Kidney epithelial cell (primary cell): ENCODE measurements at regions not wholly inside any gene's neighbourhood (a gene's known extent, or its start where the extent isn't known, plus 50 kb on each side); places are given as distances from the start of the nearest gene placed in this dataset.

Source experiments
- DNase-seq: peaks from one replicate; pipeline ENCODE4 v3.0.0-alpha.2; 2010; ENCODE audit warnings: low read depth
- H3K27me3 ChIP-seq: 2 replicates; pipeline ENCODE4 v1.6.0; 2011; ENCODE audit warnings: low read length; ENCODE audit not compliant: control insufficient read depth, insufficient read depth
- H3K36me3 ChIP-seq: 2 replicates; pipeline ENCODE4 v1.5.1; 2011; ENCODE audit warnings: low read length; ENCODE audit not compliant: control insufficient read depth, insufficient read depth
- H3K4me3 ChIP-seq: 2 replicates; pipeline ENCODE4 v1.5.1; 2011; ENCODE audit warnings: low read depth, mild to moderate bottlenecking, control low read depth, low read length
- TF ChIP-seq, protein P1 (sequence below): IDR thresholded peaks from 2 replicates; pipeline ENCODE4 v1.5.1; 2011; ENCODE audit warnings: mild to moderate bottlenecking, moderate library complexity, low read length, control low read depth, inconsistent platforms; ENCODE audit not compliant: insufficient read depth, poor library complexity, severe bottlenecking

DNA sequence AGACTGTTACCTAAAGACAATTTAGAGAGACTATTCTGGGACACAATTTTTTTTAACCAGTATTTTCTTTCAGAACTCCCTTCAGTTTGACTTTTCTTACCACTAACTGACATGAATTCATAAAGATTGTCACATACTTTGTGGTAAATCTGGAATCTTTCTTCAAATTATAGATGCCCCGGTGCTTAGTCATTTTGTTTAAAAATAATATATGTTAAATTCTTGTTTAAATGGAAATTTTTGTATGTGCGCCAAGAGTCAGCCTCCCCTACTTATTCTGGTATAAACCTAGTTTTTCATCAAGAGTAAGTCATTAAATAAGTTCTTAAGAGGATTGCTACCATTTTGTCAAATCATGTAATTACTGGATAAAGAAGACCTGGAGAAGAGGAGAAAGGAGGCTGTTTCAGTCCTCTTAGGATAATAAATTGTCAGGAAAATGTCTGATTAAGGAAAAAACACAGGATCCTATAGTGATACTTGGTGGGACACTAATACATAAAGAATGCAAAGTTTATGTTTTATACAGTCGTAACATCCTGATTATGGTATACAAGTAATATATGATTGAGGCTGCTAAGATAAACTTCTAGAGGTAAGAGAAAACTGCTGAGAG lies 424.4 kb downstream of the PMP22 start:
- Histone ChIP-seq H3K27me3 (no peaks in the 10 kb centered on the region), H3K36me3 (no peaks in the 10 kb centered on the region), H3K4me3 (no peak overlapping the region)
- DNase-seq, result no peak
- TF ChIP-seq, protein P1, sequence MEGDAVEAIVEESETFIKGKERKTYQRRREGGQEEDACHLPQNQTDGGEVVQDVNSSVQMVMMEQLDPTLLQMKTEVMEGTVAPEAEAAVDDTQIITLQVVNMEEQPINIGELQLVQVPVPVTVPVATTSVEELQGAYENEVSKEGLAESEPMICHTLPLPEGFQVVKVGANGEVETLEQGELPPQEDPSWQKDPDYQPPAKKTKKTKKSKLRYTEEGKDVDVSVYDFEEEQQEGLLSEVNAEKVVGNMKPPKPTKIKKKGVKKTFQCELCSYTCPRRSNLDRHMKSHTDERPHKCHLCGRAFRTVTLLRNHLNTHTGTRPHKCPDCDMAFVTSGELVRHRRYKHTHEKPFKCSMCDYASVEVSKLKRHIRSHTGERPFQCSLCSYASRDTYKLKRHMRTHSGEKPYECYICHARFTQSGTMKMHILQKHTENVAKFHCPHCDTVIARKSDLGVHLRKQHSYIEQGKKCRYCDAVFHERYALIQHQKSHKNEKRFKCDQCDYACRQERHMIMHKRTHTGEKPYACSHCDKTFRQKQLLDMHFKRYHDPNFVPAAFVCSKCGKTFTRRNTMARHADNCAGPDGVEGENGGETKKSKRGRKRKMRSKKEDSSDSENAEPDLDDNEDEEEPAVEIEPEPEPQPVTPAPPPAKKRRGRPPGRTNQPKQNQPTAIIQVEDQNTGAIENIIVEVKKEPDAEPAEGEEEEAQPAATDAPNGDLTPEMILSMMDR, result no peak

DNA sequence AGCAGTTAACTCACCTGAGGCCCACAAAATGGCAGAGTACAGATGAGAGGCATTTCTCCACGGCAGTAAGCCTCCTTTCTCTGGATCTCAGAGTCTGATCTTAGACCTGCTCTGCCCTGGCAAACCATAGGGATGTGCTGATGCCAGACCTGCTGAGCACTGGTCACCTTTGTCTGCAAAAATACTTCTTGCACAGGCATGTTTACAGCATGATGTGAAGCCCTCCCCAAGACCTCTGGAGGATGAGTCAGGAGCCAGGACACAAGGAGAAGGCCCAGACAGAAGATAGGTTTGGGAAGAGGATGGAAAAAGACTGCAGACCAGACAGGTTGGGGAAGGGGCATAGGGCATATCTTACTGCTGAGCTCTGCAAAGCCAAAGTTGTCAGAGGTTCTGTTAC lies 426.6 kb downstream of the PMP22 start:
- no peak overlapping the region for H3K4me3 ChIP-seq
- H3K27me3 ChIP-seq, result no peaks in the 10 kb centered on the region
- TF ChIP-seq, protein P1, result no peak
- no peak for DNase-seq
- no peaks in the 10 kb centered on the region for H3K36me3 ChIP-seq

DNA sequence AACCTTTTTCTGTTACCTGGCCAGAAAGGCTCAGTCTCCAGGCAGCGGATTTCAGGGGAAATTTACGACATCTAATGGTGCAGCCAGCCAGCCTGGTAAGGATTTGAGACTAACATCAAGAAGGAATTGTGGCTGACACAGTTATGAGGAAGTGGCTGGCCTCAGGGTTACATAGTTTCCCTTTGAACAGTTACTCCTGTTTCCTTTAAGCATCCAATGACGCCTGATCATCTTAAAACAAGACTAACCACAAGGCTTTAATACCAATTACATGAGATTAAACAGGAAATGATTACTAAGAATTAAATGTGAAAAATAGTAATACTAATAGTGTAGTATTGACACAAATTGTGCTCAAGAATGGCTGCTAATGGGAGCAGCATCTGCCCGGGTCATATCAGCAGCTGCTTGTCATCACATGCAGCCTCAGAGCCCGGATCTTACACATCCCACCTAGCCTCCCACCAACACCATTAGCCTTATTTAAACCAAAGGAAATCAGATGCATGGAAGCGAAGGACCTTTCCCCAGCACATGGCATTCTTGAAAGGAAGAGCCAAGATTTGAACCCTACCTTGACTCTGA lies 431.8 kb downstream of the PMP22 start:
- TF ChIP-seq, protein P1, result no peak
- Histone ChIP-seq H3K36me3 (no peaks in the 10 kb centered on the region), H3K27me3 (no peaks in the 10 kb centered on the region), H3K4me3 (no peak overlapping the region)
- peak; percentile 12 for DNase-seq

DNA sequence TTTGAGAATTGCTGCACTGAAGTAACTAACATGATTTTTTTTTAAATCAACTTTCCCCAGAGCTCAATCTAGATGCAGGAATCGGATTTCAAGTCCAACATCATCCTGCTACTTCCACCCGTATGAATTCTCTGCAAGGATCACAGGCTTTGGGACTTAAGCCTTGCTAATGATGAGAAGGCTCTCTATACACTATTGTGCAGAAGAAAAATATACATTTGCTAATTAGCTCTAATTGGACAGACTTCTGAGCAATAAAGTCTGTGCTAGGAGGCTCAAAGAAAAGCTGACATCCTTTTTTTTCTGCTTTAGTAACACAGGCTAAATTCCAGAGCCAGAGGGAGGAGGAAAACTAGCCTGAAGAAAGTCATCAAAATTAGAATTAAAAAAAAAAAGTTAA lies 433.6 kb downstream of the PMP22 start:
- no peaks in the 10 kb centered on the region for H3K36me3 ChIP-seq
- no peak for DNase-seq
- no peak overlapping the region for H3K4me3 ChIP-seq
- no peaks in the 10 kb centered on the region for H3K27me3 ChIP-seq
- TF ChIP-seq, protein P1, result no peak

DNA sequence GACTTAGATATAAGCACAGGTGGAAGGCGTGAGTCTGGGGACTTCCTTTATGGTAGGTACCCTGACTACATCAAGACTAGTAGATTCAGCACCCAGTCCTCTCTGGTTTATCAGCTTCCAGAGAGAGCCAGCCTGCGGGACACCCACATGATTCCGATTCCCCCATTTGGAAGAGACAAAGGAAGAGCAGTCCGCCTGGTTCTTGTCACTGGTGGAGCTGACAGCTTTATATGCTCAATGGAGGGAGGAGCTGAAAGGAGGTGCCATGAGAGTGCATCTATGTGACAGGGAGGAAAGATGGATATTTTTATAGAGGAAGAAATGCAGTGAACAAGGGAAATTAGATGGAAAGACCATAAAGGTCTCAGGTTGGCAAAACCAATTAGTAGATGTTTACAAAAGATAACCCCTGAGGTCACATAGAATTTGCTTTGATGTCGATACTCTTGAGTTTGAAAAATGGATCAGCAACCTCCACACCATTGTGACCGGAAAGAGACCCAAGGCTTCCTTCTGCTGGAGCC lies 437.7 kb downstream of the PMP22 start:
- Histone ChIP-seq H3K27me3 (no peaks in the 10 kb centered on the region), H3K4me3 (no peak overlapping the region), H3K36me3 (no peaks in the 10 kb centered on the region)
- TF ChIP-seq, protein P1, result no peak
- DNase-seq, result no peak

DNA sequence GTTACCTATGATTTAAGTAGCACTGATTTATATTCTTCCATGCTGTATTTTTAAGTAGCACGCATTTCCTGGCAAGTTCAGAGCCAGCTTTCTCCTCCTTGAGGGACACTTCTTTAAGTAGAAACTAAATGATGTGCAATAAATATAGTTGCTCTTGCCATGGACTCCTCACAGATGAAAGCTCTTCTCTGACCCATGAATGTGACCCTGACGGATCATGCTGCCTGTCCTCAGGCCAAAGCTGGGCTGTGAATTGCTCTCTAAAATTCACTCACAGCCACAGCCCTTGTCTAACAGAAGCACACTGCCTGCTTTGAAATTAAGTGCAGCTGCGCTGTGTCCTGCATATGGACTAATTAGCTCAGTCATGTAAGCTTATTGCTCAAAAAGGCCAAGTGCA lies 438.8 kb downstream of the PMP22 start:
- TF ChIP-seq, protein P1, result no peak
- DNase-seq, result no peak
- Histone ChIP-seq H3K27me3 (no peaks in the 10 kb centered on the region), H3K36me3 (no peaks in the 10 kb centered on the region), H3K4me3 (no peak overlapping the region)
